GM18498 (cell line): ENCODE measurements at regions not wholly inside any gene's neighbourhood (a gene's known extent, or its start where the extent isn't known, plus 50 kb on each side); places are given as distances from the start of the nearest gene placed in this dataset.

Experiments used
- ATAC-seq: cut with Tn5 transposase; IDR thresholded peaks from one replicate; pipeline ENCODE4 v1.9.1; 2021; ENCODE audit warnings: mild to moderate bottlenecking, moderate library complexity; ENCODE audit not compliant: unreplicated experiment

DNA sequence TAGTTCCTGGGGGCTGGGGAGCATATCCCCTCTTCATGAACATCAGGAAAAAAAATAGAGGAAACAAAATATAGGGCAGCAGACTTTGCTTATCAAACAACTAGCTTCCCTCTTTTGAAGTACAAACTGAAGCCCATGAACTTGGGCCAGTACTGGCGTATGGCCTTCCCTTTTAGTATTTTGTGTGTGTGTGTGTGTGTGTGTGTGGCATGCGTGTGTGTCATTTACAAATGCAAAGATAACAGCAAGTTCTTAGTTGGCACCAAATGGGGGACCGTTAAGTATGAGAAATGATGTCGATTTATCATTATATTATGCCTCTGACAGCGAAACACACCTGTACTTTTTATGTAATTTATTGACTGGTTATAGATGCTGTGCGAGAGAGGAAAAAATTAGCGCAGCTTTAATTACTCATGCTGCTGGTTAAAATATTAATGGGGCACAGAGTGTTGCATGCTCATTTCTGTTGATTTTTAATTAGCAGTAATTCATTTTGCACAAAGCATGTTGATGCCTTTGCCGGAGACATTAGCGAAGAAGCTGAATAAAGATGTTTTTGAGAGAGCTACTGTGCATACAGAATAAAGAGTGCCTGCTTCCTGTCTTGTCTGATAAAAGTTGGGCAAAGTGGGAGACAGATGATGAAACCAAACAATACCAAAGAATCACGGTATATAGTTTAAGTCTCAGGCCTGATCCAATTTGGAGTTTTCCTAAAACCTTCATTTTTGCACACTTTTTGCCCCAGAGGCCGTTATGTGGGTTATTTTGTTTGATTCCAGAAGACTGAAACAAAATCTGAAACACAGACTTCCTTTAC is 297.1 kb downstream of the SATB1 start:
- ATAC-seq = no peak

DNA sequence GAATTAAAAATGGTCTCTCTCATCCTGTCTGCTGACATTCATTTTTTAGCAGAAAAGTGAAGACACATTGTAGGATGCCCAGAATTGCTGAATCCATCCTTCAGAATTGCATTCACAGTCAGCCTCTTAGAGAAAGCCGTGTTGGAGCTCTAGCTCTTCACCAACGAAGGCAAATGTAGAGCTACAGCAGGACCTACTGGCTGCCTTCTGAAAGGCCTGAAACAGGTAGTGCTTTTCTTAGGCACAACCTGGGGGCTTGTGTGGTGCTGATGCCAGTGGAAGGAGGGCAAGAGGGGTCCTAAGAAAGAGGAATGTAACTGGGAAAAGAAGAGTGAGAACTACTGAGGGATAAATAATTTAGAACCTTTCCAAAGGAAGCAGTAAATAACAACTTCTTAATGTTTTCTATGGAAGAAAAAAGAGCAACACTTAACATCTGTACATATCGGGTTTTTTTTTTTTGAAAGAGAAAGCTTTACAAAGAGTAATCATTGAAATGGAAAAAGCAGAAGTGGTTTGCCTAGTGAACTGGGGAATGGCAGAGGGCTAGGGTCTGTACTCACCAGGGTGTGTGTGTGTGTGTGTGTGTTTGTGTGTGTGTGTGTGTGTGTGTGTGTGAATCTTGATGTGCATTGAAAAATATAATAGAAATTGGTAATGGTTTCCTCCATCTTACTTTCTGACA is 297.8 kb downstream of the SATB1 start:
- peak; percentile 97 for ATAC-seq

DNA sequence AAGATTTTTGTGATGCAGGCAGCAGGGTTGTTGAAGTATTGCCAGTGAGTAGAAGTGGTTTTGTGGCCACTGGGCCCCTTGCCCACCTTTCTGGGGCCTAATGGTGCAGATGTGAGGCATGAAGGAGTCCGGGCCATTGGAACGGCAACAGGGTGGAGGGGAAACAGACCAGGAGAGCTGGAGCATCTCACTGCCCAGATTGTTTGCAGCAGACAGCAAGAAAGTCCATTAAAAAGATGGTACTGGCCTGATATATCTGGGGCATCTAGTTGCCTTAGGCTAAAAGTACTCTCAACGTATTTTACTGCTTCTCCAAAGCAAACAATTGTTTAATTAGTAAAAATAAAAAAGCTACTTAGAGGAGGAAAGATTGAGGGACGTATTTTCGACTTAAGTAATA is 298.4 kb downstream of the SATB1 start:
- no peak for ATAC-seq

DNA sequence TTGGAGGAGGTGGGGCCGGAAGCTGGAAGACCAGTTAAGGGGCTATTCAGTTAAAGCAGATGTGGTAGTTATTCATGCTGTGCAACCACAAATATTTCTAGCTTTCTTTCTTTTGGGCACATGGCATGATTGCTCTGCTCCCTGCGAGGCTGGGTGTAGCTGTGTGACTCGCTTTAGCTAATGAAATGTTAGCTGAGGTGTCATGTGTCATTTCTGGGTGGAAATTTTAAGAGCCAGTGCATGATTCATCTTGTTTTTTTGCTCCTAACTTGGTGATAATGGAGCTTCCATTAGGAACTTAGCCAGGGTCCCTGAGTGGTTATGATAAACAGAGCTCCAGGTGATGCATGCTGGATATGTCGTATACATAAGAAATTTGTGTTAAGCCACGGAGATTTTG is 300.6 kb downstream of the SATB1 start:
- no peak for ATAC-seq

DNA sequence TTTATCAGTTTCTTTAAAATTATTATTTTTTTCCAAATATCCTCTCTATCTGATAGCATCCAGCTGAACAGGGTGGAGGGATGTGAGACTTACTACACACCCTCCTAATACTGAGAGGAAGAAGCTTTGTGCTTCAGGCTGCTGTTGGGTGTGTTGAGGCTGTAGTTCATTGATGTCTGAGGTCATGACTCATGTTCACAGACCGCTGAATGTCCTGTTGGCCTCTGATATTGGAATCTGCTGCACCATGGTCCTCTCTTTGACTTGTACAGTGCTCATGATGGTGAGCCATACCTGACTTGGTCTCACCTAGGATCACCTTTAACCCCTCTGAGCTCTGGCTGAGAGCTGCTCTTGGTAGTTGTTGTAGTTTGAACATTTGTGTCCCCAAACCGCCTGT is 302.9 kb downstream of the SATB1 start:
- no peak for ATAC-seq

DNA sequence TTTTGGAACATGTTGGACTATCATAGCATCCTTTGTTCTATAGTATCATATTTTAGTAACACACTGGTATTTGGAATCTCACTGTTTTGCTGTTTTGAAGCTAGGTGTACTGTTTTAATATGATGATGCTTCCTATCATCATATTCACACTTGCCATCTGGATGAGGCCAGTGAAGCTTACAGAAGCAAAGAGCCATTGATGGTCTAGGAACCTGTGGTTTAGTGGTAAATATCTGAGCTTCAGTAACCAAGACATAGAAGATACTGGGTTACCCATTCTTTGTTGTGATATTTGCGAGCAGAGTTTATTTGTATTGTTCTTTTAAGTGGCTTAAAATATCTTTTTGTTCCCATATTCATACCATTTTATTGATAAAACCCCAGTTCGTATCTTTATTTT is 304.1 kb downstream of the SATB1 start:
- no peak for ATAC-seq

DNA sequence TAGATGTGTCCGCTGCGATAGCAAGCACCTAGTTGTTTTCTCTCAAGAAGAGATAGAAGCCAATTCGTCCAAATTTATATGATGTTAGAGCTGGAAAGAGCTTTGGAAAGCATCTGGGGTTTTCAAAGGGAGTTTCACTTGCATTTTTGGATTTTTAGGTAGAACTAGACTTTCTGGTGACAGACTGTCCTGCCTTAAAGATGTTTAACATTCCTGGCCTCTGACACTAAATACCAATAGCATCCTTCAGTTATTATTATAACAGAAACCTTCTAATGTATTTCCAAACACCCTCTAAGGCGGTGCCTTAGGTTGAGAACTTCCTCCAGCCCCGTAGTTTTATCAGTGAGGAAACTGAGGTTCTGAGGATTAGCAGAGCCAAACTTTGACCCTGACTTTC is 305.3 kb downstream of the SATB1 start:
- ATAC-seq = no peak

DNA sequence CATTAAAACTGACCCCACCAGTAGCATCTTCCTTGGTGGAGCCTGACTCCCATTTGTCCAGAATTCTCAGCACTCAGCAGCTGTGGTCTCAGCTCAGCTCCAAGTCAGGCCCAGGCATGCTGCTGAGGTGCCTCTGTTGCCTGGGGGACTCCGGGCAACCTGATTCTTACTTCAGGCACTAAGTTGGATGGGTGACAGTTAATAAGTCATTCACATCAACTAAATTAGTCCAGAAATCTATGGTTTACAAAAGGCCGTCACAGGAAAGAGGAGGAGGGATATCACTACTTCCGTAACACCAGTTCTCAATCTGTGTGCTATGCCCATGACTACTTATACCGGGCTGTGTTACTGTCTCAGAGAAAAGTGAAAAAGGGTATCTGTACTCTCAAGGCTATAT is 310.2 kb downstream of the SATB1 start:
- no peak for ATAC-seq

DNA sequence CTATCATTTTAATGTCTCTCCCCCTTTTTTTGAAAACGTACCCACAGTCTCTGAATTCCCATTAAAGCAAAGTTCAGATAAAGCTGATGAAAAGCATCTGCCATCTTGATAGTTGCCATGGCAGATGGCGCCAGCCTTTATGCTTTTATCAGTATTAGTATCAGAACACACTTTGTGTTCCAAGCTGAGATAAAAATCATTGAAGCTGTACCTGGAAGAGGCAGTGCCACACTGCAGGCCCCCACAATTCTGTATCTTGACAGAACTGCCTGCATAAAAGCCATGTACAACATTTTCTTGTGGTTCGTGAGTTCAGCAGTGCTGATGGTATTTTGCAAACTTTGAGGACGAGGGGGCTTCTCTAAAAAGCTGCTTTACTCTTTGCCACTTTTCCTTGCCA is 311.7 kb downstream of the SATB1 start:
- no peak for ATAC-seq

DNA sequence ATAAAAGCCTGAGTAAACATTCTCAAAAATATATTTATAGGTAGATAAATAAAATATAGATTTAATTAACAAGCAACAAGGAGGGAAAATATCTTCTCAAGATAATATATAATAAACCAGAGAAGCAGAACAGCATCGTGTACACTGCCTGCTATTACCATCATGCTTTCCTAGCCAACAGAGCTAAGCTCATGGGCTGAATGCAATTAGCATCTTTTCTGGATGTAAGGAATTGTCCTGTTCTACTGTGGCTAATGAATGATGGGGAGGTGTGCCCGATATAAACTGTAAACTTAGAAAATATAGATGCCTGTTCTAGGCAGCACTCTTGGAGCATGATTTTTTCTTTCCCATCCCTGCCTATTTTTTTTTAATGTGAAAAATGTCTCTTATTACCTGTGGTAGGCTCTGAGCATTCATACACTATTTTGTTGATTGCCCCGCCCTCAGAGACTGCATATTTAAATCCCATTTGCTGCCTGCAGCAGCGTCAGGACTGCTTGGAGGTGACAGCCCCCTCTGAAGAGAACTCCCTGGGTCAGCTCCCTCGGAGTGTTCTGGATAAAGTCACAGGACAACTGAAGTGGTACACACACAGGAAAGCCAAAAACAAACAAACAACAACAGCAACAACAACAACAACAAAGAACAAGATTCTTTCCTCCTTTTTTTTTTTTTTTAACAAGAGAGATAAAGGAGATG is 312.3 kb downstream of the SATB1 start:
- no peak for ATAC-seq

DNA sequence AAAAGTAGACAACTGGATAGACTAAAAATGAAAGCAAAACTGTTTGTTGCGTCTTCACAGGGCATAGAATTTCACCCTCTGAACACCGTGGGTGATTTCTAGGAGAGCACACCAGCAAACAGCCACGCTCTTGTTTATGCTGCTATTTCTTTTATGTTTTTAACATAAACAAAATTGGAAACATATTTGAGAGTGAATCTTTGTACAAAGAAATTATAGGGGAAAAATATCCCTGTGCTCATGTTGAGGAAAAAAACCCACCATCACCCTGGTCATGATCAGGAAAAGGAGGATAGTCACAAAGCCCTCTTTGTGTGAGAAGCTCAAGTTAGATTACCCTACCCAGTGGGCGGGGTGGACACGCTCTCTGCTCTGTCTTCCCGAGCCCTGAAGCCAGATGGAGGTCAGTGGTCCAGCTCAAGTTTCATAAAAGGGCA is 313.3 kb downstream of the SATB1 start:
- ATAC-seq = peak; percentile 88

DNA sequence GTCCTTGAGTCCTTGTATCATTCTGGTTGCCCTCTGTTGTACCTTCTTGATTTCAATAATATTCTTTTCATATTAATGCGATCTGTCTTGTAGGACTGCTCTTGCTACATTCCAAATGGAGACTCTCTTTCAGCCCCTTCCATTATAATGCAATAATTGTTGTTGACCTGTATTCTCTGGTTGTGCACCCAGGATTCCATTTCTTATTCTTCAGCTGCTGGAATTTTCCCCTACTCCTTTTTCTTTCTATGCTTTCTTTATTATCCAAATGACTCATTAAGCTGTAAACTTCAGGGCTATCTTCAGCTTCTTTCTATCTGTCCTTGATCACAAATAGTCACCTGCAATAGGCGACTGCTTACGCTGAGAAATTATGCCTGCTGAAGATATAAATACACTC is 321.5 kb downstream of the SATB1 start:
- no peak for ATAC-seq

DNA sequence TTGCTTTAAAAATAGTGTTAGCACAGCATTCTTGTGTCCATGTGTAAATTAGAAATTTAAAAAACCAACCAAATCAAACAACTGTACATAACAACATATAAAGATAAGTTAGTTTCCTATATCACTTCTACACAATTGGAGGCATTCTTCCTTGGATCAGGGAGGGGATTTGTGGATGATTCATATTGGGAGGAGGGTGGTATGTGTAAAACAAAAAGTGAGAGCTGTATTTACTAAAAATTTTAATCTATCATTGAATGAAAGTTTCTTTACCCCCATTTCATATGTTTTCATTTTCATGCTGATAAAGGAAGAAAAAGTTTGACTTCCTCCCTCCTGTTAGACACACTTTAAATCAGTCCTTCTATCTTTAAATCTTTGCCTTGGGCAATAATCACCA is 325.0 kb downstream of the SATB1 start:
- ATAC-seq = no peak

DNA sequence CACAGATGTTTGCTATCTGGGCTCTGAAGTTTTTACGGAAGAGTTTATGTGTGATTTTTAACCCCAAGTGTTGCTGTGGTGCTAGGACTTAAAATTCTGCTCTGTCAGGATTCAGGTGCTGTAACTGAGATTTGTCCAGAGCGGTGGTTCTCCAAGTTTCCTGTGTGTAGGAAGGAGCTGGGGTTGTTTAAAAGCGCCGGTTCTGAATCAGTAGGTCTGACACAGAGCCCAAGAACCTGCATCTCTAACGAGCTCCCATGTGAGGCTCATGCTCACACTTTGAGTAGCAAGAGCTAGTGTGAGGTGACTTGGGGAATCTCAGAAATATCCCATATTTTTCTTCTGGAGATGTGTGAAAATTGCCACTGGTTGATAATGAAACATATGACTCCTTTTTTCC is 325.5 kb downstream of the SATB1 start:
- ATAC-seq = no peak

DNA sequence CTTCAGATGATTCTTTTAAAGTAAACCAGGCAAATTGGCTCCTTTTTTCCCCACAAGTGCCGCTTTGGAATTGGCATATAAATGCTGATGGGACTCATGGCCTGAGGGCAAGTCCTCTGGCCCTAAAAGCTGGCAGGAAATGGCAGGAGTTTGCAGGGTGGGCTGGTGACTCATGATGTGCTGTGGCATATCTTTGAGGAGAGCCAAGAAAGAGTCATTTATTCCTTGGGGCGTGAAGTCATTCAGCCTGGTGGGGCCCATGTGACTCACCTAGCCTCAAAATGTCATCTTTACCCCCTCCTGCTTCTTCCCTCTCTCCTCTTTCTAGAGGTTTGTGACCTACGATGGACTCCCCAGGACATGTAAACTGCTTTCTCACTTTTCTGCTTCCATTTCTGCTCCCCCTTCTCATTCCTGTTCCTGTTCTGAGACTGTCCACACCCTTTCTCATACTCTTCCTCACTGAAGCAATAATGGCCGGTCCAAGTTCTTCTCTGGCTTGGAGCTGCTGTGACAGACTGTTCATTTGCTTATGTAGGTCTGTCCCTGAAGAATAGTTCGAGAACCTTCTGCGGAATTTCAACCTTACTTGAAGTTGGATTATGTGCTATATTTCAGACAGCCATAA is 326.1 kb downstream of the SATB1 start:
- no peak for ATAC-seq

DNA sequence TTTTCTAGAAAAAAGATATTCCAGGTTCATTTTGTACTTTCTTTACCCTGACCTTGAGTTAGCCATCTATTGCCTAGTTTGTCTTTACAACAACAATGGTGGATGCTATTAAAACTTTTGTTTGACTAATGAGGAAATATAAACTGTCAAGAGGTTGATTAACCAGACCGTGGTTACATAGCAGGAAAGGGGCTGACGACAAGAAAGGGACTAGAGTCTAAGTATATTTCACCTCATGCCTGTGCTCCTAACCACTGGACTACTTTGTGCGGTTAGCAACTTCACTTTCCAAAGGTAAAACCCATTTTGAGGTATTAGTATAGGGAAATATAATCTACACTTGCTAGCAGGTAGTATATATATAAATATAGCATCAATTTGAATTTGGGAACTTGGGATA is 327.1 kb downstream of the SATB1 start:
- no peak for ATAC-seq

DNA sequence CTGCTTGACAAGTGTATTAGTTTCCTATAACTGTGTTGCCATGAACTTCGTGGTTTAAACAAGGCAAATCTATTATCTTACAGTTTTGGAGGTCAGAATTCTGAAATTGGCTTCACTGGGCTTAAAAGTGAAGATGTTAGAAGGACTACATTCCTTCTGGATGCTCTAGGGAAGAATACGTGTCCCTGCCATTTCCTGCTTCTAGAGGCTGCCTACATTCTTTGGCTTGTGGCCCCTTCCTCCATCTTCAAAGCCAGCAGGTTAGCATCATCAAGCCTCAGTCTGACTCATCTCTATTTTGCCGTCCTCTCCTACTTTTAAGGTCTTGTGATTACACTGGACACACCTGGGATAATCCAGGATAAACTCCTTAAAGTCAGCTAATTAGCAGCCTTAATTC is 327.7 kb downstream of the SATB1 start:
- ATAC-seq = no peak

DNA sequence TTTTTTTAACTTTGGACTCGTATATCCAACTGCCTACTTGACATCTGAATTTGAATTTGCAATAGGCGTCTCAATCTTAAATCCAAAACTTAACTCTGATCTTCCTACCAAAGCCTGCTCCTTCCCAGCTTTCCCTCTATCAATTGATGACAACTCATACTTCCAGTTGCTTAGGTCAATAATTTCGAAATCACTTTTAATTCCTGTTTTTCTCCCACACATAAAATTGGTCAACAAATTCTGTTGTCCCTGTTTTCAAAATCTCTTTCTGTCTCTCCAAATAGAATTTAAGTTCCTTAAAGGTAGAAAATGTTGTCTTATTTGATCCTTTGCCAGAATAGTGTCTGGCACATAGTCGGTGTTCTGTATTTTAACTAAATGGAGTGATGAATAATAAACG is 332.4 kb downstream of the SATB1 start:
- no peak for ATAC-seq

DNA sequence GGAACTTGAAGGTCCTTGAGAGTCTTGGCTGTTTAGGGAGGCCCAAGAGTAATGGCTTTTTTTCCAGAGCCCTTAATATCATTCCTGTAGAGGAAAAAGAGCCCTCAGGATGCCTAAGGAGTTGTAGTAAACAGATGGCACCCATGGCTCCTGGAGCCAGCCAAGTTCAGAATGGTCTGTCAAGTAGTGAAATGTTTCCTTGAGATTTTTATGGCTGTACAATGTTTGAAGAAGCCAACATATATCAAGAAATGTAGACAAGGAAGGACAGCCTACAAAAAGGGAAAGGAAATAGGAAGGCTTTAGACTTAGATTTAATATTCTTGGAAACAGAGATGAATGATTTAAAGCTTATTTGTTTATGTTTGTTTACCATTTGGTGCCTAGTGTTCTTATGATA is 334.8 kb downstream of the SATB1 start:
- ATAC-seq = no peak

DNA sequence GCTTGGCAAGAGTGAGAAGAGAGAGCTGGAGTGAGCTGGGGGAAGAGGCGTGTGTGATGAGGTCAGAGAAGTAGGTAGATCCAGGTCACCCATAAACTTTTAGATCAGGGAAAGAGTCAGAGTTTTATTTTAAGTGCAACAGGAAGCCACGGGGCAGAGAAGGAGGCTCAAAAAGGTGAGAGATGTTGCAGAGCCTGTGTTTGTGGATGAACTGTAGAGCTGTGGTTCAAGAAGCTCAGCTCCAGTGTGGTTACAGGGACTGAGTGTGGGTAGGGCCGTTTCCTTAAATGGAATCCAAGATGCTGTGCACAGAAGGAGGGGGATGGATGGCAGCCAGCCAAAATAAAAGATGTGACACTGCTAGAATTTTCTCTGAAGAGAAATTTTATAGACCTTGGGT is 337.2 kb downstream of the SATB1 start:
- ATAC-seq = no peak

DNA sequence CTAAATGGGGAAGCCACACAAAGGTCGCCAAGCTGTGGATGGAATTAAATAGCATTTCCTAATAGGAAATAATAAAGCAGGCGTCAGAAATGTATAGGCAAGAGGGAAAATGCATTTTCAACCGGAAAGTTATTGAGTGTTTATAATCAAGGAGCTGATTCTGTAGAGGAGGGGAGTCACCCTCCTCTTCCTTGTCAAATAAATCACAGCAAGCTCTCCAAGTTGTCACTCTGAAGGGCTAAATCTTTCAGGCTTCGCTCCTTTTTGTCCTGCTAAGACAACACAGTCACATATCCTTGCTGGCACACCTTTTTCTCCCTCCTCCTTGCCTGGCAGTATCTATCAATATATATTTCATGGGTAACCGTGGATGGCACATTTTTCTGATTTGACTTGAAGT is 338.4 kb downstream of the SATB1 start:
- ATAC-seq = no peak

DNA sequence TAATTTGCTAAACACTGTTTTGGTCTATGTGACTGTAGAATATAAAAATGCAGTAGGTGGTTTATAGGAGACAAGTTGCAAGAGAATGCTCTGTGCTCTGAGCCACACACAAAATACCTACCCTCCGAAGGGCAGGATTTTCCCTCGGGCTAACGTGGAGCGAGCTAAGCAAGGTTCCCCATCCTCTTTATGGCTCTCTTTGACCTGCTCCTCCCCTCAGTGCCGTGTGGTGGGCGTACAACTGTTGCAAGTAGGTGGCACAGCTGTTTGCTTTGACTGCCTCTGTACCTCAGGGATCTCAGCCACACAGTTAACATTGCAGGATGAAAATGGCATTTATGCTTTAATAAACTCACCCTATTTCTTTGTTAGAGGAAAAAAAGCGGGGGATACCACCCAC is 339.1 kb downstream of the SATB1 start:
- ATAC-seq = no peak
